Heart right ventricle (tissue), 16 donors: ENCODE measurements at regions not wholly inside any gene's neighbourhood (a gene's known extent, or its start where the extent isn't known, plus 50 kb on each side); places are given as distances from the start of the nearest gene placed in this dataset.

Experiments
- ATAC-seq, 8 donors: fragments of 200-7000 bp; cut with Tn5 transposase; one replicate each; pipeline ENCODE4 v1.9.1; 2020; ENCODE audit warnings: mild to moderate bottlenecking in 8 of 8, moderate library complexity in 8 of 8, moderate number of reproducible peaks in 1 of 8
- DNase-seq, 2 donors: peaks; one replicate each; pipeline ENCODE4 v3.0.0-alpha.2; 2020
- H3K27ac ChIP-seq, 10 donors: fragments of 200-600 bp; sonication (generic) in 2 of 10; one replicate each; pipeline versions ENCODE4 v1.5.0 to v1.8.0; 2020 to 2022; ENCODE audit warnings: mild to moderate bottlenecking in 3 of 10
- H3K27me3 ChIP-seq, 7 donors: fragments of 200-600 bp; one replicate each; pipeline ENCODE4 v1.8.0; 2021 to 2022; ENCODE audit warnings: mild to moderate bottlenecking in 2 of 7
- H3K36me3 ChIP-seq, 9 donors: fragments of 200-600 bp; sonication (generic) in 1 of 9; one replicate each; pipeline versions ENCODE4 v1.5.0 to v1.8.0; 2020 to 2022; ENCODE audit warnings: mild to moderate bottlenecking in 2 of 9
- H3K4me1 ChIP-seq, 9 donors: fragments of 200-600 bp; sonication (generic) in 1 of 9; one replicate each; pipeline versions ENCODE4 v1.5.0 to v1.8.0; 2020 to 2022; ENCODE audit warnings: mild to moderate bottlenecking in 4 of 9
- H3K4me3 ChIP-seq, 10 donors: fragments of 200-600 bp; sonication (generic) in 2 of 10; one replicate each; pipeline versions ENCODE4 v1.5.0 to v1.8.0; 2020 to 2022; ENCODE audit warnings: mild to moderate bottlenecking in 7 of 10, moderate library complexity in 2 of 10
- H3K9me3 ChIP-seq, 11 donors: fragments of 200-600 bp in 10 of 11; sonication (generic) in 2 of 11; one replicate each; pipeline versions ENCODE4 v1.5.0 to v1.8.0; 2013 to 2022; ENCODE audit warnings: mild to moderate bottlenecking in 2 of 11, control low read depth in 1 of 11, moderate library complexity in 1 of 11
- CTCF ChIP-seq, 9 donors: fragments of 200-600 bp; sonication (generic) in 2 of 9; IDR thresholded peaks; one replicate each; pipeline versions ENCODE4 v1.5.0 to v1.8.0; 2021 to 2022; ENCODE audit warnings: antibody characterized with exemption in 9 of 9, mild to moderate bottlenecking in 5 of 9, moderate library complexity in 1 of 9
- WGBS, 2 donors: extraction: QIAGEN DNeasy Blood & Tissue Kit; methylation state at CpG; one replicate each; pipeline ENCODE4 v1.1.7; 2013; ENCODE audit warnings: inconsistent platforms in 1 of 2; 5-methylcytosine and 5-hydroxymethylcytosine counted together
- intact Hi-C, 10 donors: fragments of 100-400 bp; cut with DNase I; formaldehyde crosslinking; loops; one replicate each; pipeline versions ENCODE4 v1.11.1 to v1.14.2; 2022
- donor health status: Arrhythmogenic right ventricular cardiomyopathy.
- donor health status: ischemic (EF 13 %, LVEDD 7.1; RV severe dilation, severe dysfunction).
- donor health status: healthy with polysubstance abuse.
- donor health status: DM: no; HTN: yes; CAD: no.
- donor health status: DM: no; HTN: no; CAD: no.
- donor health status: ischemic (EF 25% LVEDD 6.9; RV normal size, moderate dysfunction).
- donor health status: ischemic (EF 25% LVEDD 5.7; RV mildly dilated, moderate dysfunction).
- donor health status: healthy.
- donor health status: DM: yes; HTN: yes; CAD: no.
- donor health status: Ischemic cardiomyopathy.
- donor health status: ischemic (EF 35%, LVEDD 5.7; RV mildly dilated, moderate dysfunction).
- donor health status: nonischemic (EF 11% LVEDD 7.7; RV severe dilation, severe dysfunction).
- donor health status: DM: yes; HTN: yes; CAD: no.
- donor health status: PGD.
- donor health status: ischemic (EF 29% LVEDD 5.4; RV normal size, mild dysfunction).
- donor health status: nonischemic (EF 23%, LVEDD 6.1; RV moderate dilation, normal function).

GRCh38 chr18:41645589-41646360, 309.3 kb upstream of the PIK3C3 start:
- intact Hi-C loops: no loop called here
- no peak overlapping the region for H3K27ac ChIP-seq
- no peak overlapping the region for H3K4me3 ChIP-seq
- H3K9me3 ChIP-seq: peaks cover 0 to 7% (median 2%) of the 10 kb centered on the region in 11 donors
- 42 to 94% methylated on average over 1 of the region's 1 CpG for WGBS, 2 donors
- no peaks in the 10 kb centered on the region for H3K4me1 ChIP-seq
- ATAC-seq (no peak), DNase-seq (no peak)
- no peak for TF ChIP-seq CTCF (IDR thresholded peaks at IDR 0.05)
- H3K36me3 ChIP-seq: no peaks in the 10 kb centered on the region
- H3K27me3 ChIP-seq: no peaks in the 10 kb centered on the region

DNA sequence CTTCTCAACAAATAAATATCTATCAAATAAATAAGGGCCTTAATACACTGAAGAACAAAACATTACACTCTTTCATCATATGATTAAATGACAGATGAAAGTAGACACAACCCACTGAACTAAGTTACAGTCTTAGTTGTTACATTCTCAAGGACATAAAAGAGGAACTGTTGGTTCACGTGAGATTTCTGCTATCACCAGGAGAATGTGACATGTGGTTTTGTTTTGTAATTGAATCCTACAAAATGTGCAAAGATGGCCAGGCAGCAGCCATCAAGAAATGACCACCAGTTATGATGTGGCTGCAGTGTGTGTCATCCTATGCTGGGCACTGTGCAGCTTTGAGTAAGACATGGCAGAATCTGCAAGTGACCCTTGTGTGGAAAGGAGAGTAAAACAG, 310.6 kb upstream of the PIK3C3 start:
- 80 to 84% methylated on average over 1 of the region's 1 CpG for WGBS, 2 donors
- ATAC-seq (no peak), DNase-seq (no peak)
- intact Hi-C loops: no loop called here
- no peak for TF ChIP-seq CTCF (IDR thresholded peaks at IDR 0.05)
- Histone ChIP-seq H3K4me3 (no peak overlapping the region), H3K36me3 (no peaks in the 10 kb centered on the region), H3K4me1 (no peaks in the 10 kb centered on the region), H3K27me3 (no peaks in the 10 kb centered on the region), H3K27ac (no peak overlapping the region), H3K9me3 (peaks cover 0 to 7% (median 2%) of the 10 kb centered on the region in 11 donors)

DNA sequence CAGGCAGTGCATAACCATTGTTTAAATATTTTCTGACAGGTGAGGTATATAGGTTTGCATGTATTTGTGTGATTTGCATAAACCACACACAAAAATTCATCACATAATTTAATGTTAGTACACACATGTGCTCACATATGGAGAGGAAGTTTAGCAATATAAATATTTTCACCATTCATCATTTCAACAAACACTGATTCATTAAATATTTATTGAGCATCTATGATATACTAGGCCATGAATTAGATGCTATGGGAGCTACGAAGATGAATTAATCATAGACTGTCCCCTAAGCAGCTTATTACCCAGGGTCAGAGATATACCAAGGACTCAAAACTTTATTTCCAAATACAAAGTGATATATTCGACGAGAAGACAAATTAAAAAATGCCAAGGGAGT, 311.6 kb upstream of the PIK3C3 start:
- H3K27me3 ChIP-seq: no peaks in the 10 kb centered on the region
- H3K9me3 ChIP-seq: peaks cover 0 to 7% (median 2%) of the 10 kb centered on the region in 11 donors
- H3K27ac ChIP-seq: no peak overlapping the region
- ATAC-seq: no peak
- no peak for DNase-seq
- intact Hi-C loops: no loop called here
- H3K36me3 ChIP-seq: no peaks in the 10 kb centered on the region
- no peaks in the 10 kb centered on the region for H3K4me1 ChIP-seq
- no peak for TF ChIP-seq CTCF (IDR thresholded peaks at IDR 0.05)
- H3K4me3 ChIP-seq: no peak overlapping the region
- WGBS, 2 donors: 90 to 94% methylated on average over 3 of the region's 3 CpGs

- Histone ChIP-seq H3K27me3 (no peaks in the 10 kb centered on the region), H3K4me3 (no peak overlapping the region), H3K4me1 (no peaks in the 10 kb centered on the region), H3K36me3 (no peaks in the 10 kb centered on the region), H3K9me3 (peaks cover 0 to 9% (median 2%) of the 10 kb centered on the region in 11 donors), H3K27ac (no peak overlapping the region)
- no peak for ATAC-seq
- intact Hi-C loops: no loop called here
- 59 to 70% methylated on average over 2 of the region's 2 CpGs for WGBS, 2 donors
- DNase-seq: no peak
- no peak for TF ChIP-seq CTCF (IDR thresholded peaks at IDR 0.05)
These were observed 312.3 kb upstream of the PIK3C3 start for GRCh38 chr18:41642756-41643155.
